Loucy (cell line): ENCODE measurements at regions not wholly inside any gene's neighbourhood (a gene's known extent, or its start where the extent isn't known, plus 50 kb on each side); places are given as distances from the start of the nearest gene placed in this dataset.

Experiments used
- EZH2phosphoT487 ChIP-seq: fragments of 200-600 bp; IDR thresholded peaks from 2 replicates; pipeline ENCODE4 v1.6.1; 2018; ENCODE audit warnings: antibody characterized with exemption, mild to moderate bottlenecking, moderate library complexity, borderline replicate concordance
- TF ChIP-seq, protein P1 (sequence below): fragments of 200-600 bp; sonication (generic); conservative IDR thresholded peaks from 2 replicates; pipeline ENCODE4 v1.5.1; 2014; ENCODE audit warnings: mild to moderate bottlenecking, antibody characterized with exemption, low read length

DNA sequence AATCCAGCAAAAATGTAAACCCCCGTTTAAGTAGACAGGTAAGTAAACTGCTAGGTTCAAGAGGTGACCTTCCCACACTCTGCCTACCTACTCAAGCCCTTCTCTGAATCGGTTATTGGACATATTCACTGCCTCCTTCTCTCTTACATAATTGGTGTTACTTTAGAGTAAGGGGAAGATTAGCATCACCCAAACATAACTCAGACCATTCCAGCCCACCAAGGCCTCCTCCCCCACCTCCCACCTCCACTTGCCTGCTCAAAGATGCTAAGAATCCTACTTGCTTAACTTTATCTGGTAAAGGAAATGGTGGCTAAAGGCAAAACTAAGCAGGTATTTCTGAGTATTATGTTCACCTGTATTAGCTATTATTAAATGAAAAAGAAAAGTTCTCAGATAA lies 55.0 kb upstream of the DTNA start:
- TF ChIP-seq, protein P1, sequence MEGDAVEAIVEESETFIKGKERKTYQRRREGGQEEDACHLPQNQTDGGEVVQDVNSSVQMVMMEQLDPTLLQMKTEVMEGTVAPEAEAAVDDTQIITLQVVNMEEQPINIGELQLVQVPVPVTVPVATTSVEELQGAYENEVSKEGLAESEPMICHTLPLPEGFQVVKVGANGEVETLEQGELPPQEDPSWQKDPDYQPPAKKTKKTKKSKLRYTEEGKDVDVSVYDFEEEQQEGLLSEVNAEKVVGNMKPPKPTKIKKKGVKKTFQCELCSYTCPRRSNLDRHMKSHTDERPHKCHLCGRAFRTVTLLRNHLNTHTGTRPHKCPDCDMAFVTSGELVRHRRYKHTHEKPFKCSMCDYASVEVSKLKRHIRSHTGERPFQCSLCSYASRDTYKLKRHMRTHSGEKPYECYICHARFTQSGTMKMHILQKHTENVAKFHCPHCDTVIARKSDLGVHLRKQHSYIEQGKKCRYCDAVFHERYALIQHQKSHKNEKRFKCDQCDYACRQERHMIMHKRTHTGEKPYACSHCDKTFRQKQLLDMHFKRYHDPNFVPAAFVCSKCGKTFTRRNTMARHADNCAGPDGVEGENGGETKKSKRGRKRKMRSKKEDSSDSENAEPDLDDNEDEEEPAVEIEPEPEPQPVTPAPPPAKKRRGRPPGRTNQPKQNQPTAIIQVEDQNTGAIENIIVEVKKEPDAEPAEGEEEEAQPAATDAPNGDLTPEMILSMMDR, result no peak
- TF ChIP-seq EZH2phosphoT487, result no peak
